ENCODE measurements at regions not wholly inside any gene's neighbourhood (a gene's known extent, or its start where the extent isn't known, plus 50 kb on each side); places are given as distances from the start of the nearest gene placed in this dataset.

GRCh38 chr5:93267276-93267675 is 313.7 kb downstream of the NR2F1-AS1 start:
- Histone ChIP-seq H3K27ac (ENCODE audit: low read depth, low read length) (no peak overlapping the region), H3K36me3 (ENCODE audit: control insufficient read depth, insufficient read depth, low read length) (peaks cover 2% of the 10 kb centered on the region), H3K4me3 (ENCODE audit: low read depth, low read length) (no peak overlapping the region), H3K9me3 (ENCODE audit: control insufficient read depth, insufficient read depth, low read length) (no peaks in the 10 kb centered on the region), H3K27me3 (ENCODE audit: control insufficient read depth, insufficient read depth, low read length) (no peaks in the 10 kb centered on the region), H3K4me1 (ENCODE audit: control insufficient read depth, insufficient read depth, low read length) (no peaks in the 10 kb centered on the region)
- WGBS (ENCODE audit: insufficient coverage) = 97% methylated on average over 20 of the region's 20 CpGs
- no peak for DNase-seq (ENCODE audit: low read depth in 4 of 6, low spot score in 6 of 6)

GRCh38 chr5:93257616-93258015 is 323.4 kb downstream of the NR2F1-AS1 start:
- H3K36me3 ChIP-seq (ENCODE audit: control insufficient read depth, insufficient read depth, low read length) = no peaks in the 10 kb centered on the region
- no peak overlapping the region for H3K27ac ChIP-seq (ENCODE audit: low read depth, low read length)
- no peaks in the 10 kb centered on the region for H3K9me3 ChIP-seq (ENCODE audit: control insufficient read depth, insufficient read depth, low read length)
- no peaks in the 10 kb centered on the region for H3K4me1 ChIP-seq (ENCODE audit: control insufficient read depth, insufficient read depth, low read length)
- H3K27me3 ChIP-seq (ENCODE audit: control insufficient read depth, insufficient read depth, low read length) = no peaks in the 10 kb centered on the region
- no peak overlapping the region for H3K4me3 ChIP-seq (ENCODE audit: low read depth, low read length)
- 96% methylated on average over 2 of the region's 3 CpGs for WGBS (ENCODE audit: insufficient coverage)
- DNase-seq (ENCODE audit: low read depth in 4 of 6, low spot score in 6 of 6) = no peak

- Histone ChIP-seq H3K9me3 (ENCODE audit: control insufficient read depth, insufficient read depth, low read length) (no peaks in the 10 kb centered on the region), H3K4me3 (ENCODE audit: low read depth, low read length) (no peak overlapping the region), H3K27me3 (ENCODE audit: control insufficient read depth, insufficient read depth, low read length) (no peaks in the 10 kb centered on the region), H3K36me3 (ENCODE audit: control insufficient read depth, insufficient read depth, low read length) (no peaks in the 10 kb centered on the region), H3K27ac (ENCODE audit: low read depth, low read length) (no peak overlapping the region), H3K4me1 (ENCODE audit: control insufficient read depth, insufficient read depth, low read length) (no peaks in the 10 kb centered on the region)
- DNase-seq (ENCODE audit: low read depth in 4 of 6, low spot score in 6 of 6) = no peak
These were observed 325.2 kb downstream of the NR2F1-AS1 start for GRCh38 chr5:93255796-93256195.

GRCh38 chr5:93252165-93252564 is 328.9 kb downstream of the NR2F1-AS1 start:
- H3K4me1 ChIP-seq (ENCODE audit: control insufficient read depth, insufficient read depth, low read length) = peaks cover 3% of the 10 kb centered on the region
- no CpG with 5 or more reads among the region's 4 CpGs for WGBS (ENCODE audit: insufficient coverage)
- H3K4me3 ChIP-seq (ENCODE audit: low read depth, low read length) = no peak overlapping the region
- no peaks in the 10 kb centered on the region for H3K36me3 ChIP-seq (ENCODE audit: control insufficient read depth, insufficient read depth, low read length)
- no peaks in the 10 kb centered on the region for H3K27me3 ChIP-seq (ENCODE audit: control insufficient read depth, insufficient read depth, low read length)
- no peak for DNase-seq (ENCODE audit: low read depth in 4 of 6, low spot score in 6 of 6)
- H3K9me3 ChIP-seq (ENCODE audit: control insufficient read depth, insufficient read depth, low read length) = no peaks in the 10 kb centered on the region
- H3K27ac ChIP-seq (ENCODE audit: low read depth, low read length) = no peak overlapping the region

GRCh38 chr5:93251347-93251746 is 329.7 kb downstream of the NR2F1-AS1 start:
- Histone ChIP-seq H3K27ac (ENCODE audit: low read depth, low read length) (peak overlapping the region; percentile 93), H3K4me1 (ENCODE audit: control insufficient read depth, insufficient read depth, low read length) (peaks cover 3% of the 10 kb centered on the region), H3K27me3 (ENCODE audit: control insufficient read depth, insufficient read depth, low read length) (no peaks in the 10 kb centered on the region), H3K9me3 (ENCODE audit: control insufficient read depth, insufficient read depth, low read length) (no peaks in the 10 kb centered on the region), H3K4me3 (ENCODE audit: low read depth, low read length) (no peak overlapping the region), H3K36me3 (ENCODE audit: control insufficient read depth, insufficient read depth, low read length) (no peaks in the 10 kb centered on the region)
- no peak for DNase-seq (ENCODE audit: low read depth in 4 of 6, low spot score in 6 of 6)
- WGBS (ENCODE audit: insufficient coverage) = no CpG with 5 or more reads among the region's 2 CpGs

- Histone ChIP-seq H3K36me3 (ENCODE audit: control insufficient read depth, insufficient read depth, low read length) (no peaks in the 10 kb centered on the region), H3K4me1 (ENCODE audit: control insufficient read depth, insufficient read depth, low read length) (peaks cover 3% of the 10 kb centered on the region), H3K27ac (ENCODE audit: low read depth, low read length) (peak overlapping the region; percentile 93), H3K4me3 (ENCODE audit: low read depth, low read length) (peak overlapping the region; percentile 44), H3K27me3 (ENCODE audit: control insufficient read depth, insufficient read depth, low read length) (no peaks in the 10 kb centered on the region), H3K9me3 (ENCODE audit: control insufficient read depth, insufficient read depth, low read length) (no peaks in the 10 kb centered on the region)
- no CpG with 5 or more reads among the region's 2 CpGs for WGBS (ENCODE audit: insufficient coverage)
- peak in 2 of 6 donors; percentile 15 to 32 for DNase-seq (ENCODE audit: low read depth in 4 of 6, low spot score in 6 of 6)
These were observed 330.6 kb downstream of the NR2F1-AS1 start for GRCh38 chr5:93250424-93250823.

- Histone ChIP-seq H3K9me3 (ENCODE audit: control insufficient read depth, insufficient read depth, low read length) (no peaks in the 10 kb centered on the region), H3K27ac (ENCODE audit: low read depth, low read length) (peak overlapping the region; percentile 93), H3K36me3 (ENCODE audit: control insufficient read depth, insufficient read depth, low read length) (no peaks in the 10 kb centered on the region), H3K4me1 (ENCODE audit: control insufficient read depth, insufficient read depth, low read length) (peaks cover 3% of the 10 kb centered on the region), H3K27me3 (ENCODE audit: control insufficient read depth, insufficient read depth, low read length) (no peaks in the 10 kb centered on the region), H3K4me3 (ENCODE audit: low read depth, low read length) (peak overlapping the region; percentile 44)
- 45% methylated on average over 8 of the region's 11 CpGs for WGBS (ENCODE audit: insufficient coverage)
- peak in 2 of 6 donors; percentile 49 to 71 for DNase-seq (ENCODE audit: low read depth in 4 of 6, low spot score in 6 of 6)
These were observed 331.2 kb downstream of the NR2F1-AS1 start for GRCh38 chr5:93249651-93250289.

GRCh38 chr5:93247105-93247504 is 333.9 kb downstream of the NR2F1-AS1 start:
- Histone ChIP-seq H3K9me3 (ENCODE audit: control insufficient read depth, insufficient read depth, low read length) (no peaks in the 10 kb centered on the region), H3K36me3 (ENCODE audit: control insufficient read depth, insufficient read depth, low read length) (no peaks in the 10 kb centered on the region), H3K4me1 (ENCODE audit: control insufficient read depth, insufficient read depth, low read length) (peaks cover 3% of the 10 kb centered on the region), H3K27me3 (ENCODE audit: control insufficient read depth, insufficient read depth, low read length) (no peaks in the 10 kb centered on the region), H3K4me3 (ENCODE audit: low read depth, low read length) (no peak overlapping the region), H3K27ac (ENCODE audit: low read depth, low read length) (peak overlapping the region; percentile 78)
- WGBS (ENCODE audit: insufficient coverage) = 63% methylated on average over 1 of the region's 3 CpGs
- DNase-seq (ENCODE audit: low read depth in 4 of 6, low spot score in 6 of 6) = peak in 1 of 6 donors; percentile 29

- DNase-seq (ENCODE audit: low read depth in 4 of 6, low spot score in 6 of 6) = peak in 4 of 6 donors; percentile 29 to 93 (median 72)
- 8% methylated on average over 2 of the region's 6 CpGs for WGBS (ENCODE audit: insufficient coverage)
- H3K27ac ChIP-seq (ENCODE audit: low read depth, low read length) = peak overlapping the region; percentile 78
These were observed 334.7 kb downstream of the NR2F1-AS1 start for GRCh38 chr5:93246090-93246855.

GRCh38 chr5:93245226-93245625 is 335.8 kb downstream of the NR2F1-AS1 start:
- Histone ChIP-seq H3K4me3 (ENCODE audit: low read depth, low read length) (no peak overlapping the region), H3K9me3 (ENCODE audit: control insufficient read depth, insufficient read depth, low read length) (no peaks in the 10 kb centered on the region), H3K27me3 (ENCODE audit: control insufficient read depth, insufficient read depth, low read length) (no peaks in the 10 kb centered on the region), H3K27ac (ENCODE audit: low read depth, low read length) (peak overlapping the region; percentile 78), H3K4me1 (ENCODE audit: control insufficient read depth, insufficient read depth, low read length) (peaks cover 3% of the 10 kb centered on the region), H3K36me3 (ENCODE audit: control insufficient read depth, insufficient read depth, low read length) (no peaks in the 10 kb centered on the region)
- 40% methylated on average over 1 of the region's 3 CpGs for WGBS (ENCODE audit: insufficient coverage)
- DNase-seq (ENCODE audit: low read depth in 4 of 6, low spot score in 6 of 6) = peak in 1 of 6 donors; percentile 11

More at GRCh38 chr5:93246090-93246855, 334.7 kb downstream of the NR2F1-AS1 start:
- H3K9me3 ChIP-seq (ENCODE audit: control insufficient read depth, insufficient read depth, low read length) = no peaks in the 10 kb centered on the region
- no peaks in the 10 kb centered on the region for H3K27me3 ChIP-seq (ENCODE audit: control insufficient read depth, insufficient read depth, low read length)
- no peaks in the 10 kb centered on the region for H3K36me3 ChIP-seq (ENCODE audit: control insufficient read depth, insufficient read depth, low read length)
- peaks cover 3% of the 10 kb centered on the region for H3K4me1 ChIP-seq (ENCODE audit: control insufficient read depth, insufficient read depth, low read length)
- H3K4me3 ChIP-seq (ENCODE audit: low read depth, low read length) = no peak overlapping the region
